GM12878 (cell line): ENCODE measurements at regions not wholly inside any gene's neighbourhood (a gene's known extent, or its start where the extent isn't known, plus 50 kb on each side); places are given as distances from the start of the nearest gene placed in this dataset.
A peak's percentile ranks its signal among the peaks of the same experiment; 100 is the strongest.

Experiments
- BRCA1 ChIP-seq: IDR thresholded peaks from 2 replicates; pipeline ENCODE4 v1.6.1; 2011; ENCODE audit warnings: low read depth, low read length, improper control_type of control experiment
- CHD4 ChIP-seq: fragments of 200-600 bp; sonication (generic); IDR thresholded peaks from 2 replicates; pipeline ENCODE4 v1.6.1; 2016; ENCODE audit warnings: mild to moderate bottlenecking
- DPF2 ChIP-seq: fragments of 450-650 bp; IDR thresholded peaks from 2 replicates; pipeline ENCODE4 v1.6.1; 2017; ENCODE audit warnings: mild to moderate bottlenecking
- E2F8 ChIP-seq: fragments of 450-650 bp; IDR thresholded peaks from 2 replicates; pipeline ENCODE4 v1.6.1; 2018; ENCODE audit warnings: mild to moderate bottlenecking, low read depth, moderate library complexity; ENCODE audit not compliant: partially characterized antibody
- EED ChIP-seq: sonication (generic); IDR thresholded peaks from 2 replicates; pipeline ENCODE4 v1.6.1; 2016; ENCODE audit warnings: antibody characterized with exemption, low read depth
- HDAC6 ChIP-seq: fragments of 200-600 bp; sonication (generic); IDR thresholded peaks from one replicate; pipeline ENCODE4 v1.8.0; 2017; ENCODE audit warnings: antibody characterized with exemption; ENCODE audit not compliant: unreplicated experiment
- JUND ChIP-seq: IDR thresholded peaks from 2 replicates; pipeline ENCODE4 v1.6.1; 2012; ENCODE audit warnings: low read depth, mild to moderate bottlenecking, low read length, improper control_type of control experiment, moderate library complexity
- MYB ChIP-seq: fragments of 150-350 bp; IDR thresholded peaks from 2 replicates; pipeline ENCODE4 v1.6.1; 2014; ENCODE audit warnings: mild to moderate bottlenecking, low read depth, low read length, borderline replicate concordance
- NBN ChIP-seq: fragments of 450-650 bp; IDR thresholded peaks from 2 replicates; pipeline ENCODE4 v1.6.1; 2016
- NFIC ChIP-seq: IDR thresholded peaks from 2 replicates; pipeline ENCODE4 v1.6.1; 2012; ENCODE audit warnings: low read depth, mild to moderate bottlenecking, inconsistent platforms, low read length, moderate library complexity
- PBX3 ChIP-seq: IDR thresholded peaks from 2 replicates; pipeline ENCODE4 v1.6.1; 2011; ENCODE audit warnings: mild to moderate bottlenecking, low read depth, low read length, moderate library complexity; ENCODE audit not compliant: insufficient replicate concordance
- RCOR1 ChIP-seq: conservative IDR thresholded peaks from 2 replicates; pipeline ENCODE4 v1.6.1; 2012; ENCODE audit warnings: low read depth, low read length, improper control_type of control experiment
- RFX5 ChIP-seq: IDR thresholded peaks from 2 replicates; pipeline ENCODE4 v1.6.1; 2011; ENCODE audit warnings: low read depth, low read length, improper control_type of control experiment
- TCF12 ChIP-seq: IDR thresholded peaks from 2 replicates; pipeline ENCODE4 v1.6.1; 2011; ENCODE audit warnings: low read depth, mild to moderate bottlenecking, low read length
- ZNF274 ChIP-seq: IDR thresholded peaks from one replicate; pipeline ENCODE4 v1.8.0; 2011; ENCODE audit not compliant: insufficient read length, insufficient read depth
- TF ChIP-seq, protein P1 (sequence below): fragments of 450-650 bp; formaldehyde crosslinking; IDR thresholded peaks from 2 replicates; pipeline ENCODE4 v1.4.0; 2022; ENCODE audit warnings: mild to moderate bottlenecking, moderate library complexity
- TF ChIP-seq, protein P2 (sequence below): fragments of 150-350 bp; IDR thresholded peaks from 2 replicates; pipeline ENCODE4 v1.6.1; 2016; ENCODE audit warnings: low read depth, low read length
- TF ChIP-seq, protein P3 (sequence below), 3 experiments: IDR thresholded peaks in 2 of 3; conservative IDR thresholded peaks in 1 of 3; 2 replicates each; pipeline ENCODE4 v1.5.1; 2011; ENCODE audit warnings: low read depth in 3 of 3, low read length in 3 of 3, mild to moderate bottlenecking in 3 of 3, control low read depth in 2 of 3, moderate library complexity in 2 of 3, inconsistent platforms in 1 of 3, mixed read lengths in 1 of 3; ENCODE audit not compliant: control insufficient read depth in 2 of 3, insufficient read depth in 1 of 3; ENCODE audit errors: extremely low read depth in 1 of 3

- peak; percentile 84 for TF ChIP-seq PBX3
- peak; percentile 98 for TF ChIP-seq EED
- TF ChIP-seq, protein P1, sequence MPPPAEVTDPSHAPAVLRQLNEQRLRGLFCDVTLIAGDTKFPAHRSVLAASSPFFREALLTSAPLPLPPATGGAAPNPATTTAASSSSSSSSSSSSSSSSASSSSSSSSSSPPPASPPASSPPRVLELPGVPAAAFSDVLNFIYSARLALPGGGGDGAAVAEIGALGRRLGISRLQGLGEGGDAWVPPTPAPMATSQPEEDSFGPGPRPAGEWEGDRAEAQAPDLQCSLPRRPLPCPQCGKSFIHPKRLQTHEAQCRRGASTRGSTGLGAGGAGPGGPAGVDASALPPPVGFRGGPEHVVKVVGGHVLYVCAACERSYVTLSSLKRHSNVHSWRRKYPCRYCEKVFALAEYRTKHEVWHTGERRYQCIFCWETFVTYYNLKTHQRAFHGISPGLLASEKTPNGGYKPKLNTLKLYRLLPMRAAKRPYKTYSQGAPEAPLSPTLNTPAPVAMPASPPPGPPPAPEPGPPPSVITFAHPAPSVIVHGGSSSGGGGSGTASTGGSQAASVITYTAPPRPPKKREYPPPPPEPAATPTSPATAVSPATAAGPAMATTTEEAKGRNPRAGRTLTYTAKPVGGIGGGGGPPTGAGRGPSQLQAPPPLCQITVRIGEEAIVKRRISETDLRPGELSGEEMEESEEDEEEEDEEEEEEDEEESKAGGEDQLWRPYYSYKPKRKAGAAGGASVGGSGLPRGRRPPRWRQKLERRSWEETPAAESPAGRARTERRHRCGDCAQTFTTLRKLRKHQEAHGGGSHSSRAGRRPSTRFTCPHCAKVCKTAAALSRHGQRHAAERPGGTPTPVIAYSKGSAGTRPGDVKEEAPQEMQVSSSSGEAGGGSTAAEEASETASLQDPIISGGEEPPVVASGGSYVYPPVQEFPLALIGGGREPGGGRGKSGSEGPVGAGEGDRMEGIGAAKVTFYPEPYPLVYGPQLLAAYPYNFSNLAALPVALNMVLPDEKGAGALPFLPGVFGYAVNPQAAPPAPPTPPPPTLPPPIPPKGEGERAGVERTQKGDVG, result no peak
- no peak for TF ChIP-seq CHD4
- TF ChIP-seq RFX5, result no peak
- TF ChIP-seq HDAC6, result no peak
- TF ChIP-seq MYB, result no peak
- TF ChIP-seq ZNF274, result no peak
- TF ChIP-seq, protein P2, sequence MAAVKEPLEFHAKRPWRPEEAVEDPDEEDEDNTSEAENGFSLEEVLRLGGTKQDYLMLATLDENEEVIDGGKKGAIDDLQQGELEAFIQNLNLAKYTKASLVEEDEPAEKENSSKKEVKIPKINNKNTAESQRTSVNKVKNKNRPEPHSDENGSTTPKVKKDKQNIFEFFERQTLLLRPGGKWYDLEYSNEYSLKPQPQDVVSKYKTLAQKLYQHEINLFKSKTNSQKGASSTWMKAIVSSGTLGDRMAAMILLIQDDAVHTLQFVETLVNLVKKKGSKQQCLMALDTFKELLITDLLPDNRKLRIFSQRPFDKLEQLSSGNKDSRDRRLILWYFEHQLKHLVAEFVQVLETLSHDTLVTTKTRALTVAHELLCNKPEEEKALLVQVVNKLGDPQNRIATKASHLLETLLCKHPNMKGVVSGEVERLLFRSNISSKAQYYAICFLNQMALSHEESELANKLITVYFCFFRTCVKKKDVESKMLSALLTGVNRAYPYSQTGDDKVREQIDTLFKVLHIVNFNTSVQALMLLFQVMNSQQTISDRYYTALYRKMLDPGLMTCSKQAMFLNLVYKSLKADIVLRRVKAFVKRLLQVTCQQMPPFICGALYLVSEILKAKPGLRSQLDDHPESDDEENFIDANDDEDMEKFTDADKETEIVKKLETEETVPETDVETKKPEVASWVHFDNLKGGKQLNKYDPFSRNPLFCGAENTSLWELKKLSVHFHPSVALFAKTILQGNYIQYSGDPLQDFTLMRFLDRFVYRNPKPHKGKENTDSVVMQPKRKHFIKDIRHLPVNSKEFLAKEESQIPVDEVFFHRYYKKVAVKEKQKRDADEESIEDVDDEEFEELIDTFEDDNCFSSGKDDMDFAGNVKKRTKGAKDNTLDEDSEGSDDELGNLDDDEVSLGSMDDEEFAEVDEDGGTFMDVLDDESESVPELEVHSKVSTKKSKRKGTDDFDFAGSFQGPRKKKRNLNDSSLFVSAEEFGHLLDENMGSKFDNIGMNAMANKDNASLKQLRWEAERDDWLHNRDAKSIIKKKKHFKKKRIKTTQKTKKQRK, result no peak
- TF ChIP-seq DPF2, result peak; percentile 98
- TF ChIP-seq, protein P3, sequence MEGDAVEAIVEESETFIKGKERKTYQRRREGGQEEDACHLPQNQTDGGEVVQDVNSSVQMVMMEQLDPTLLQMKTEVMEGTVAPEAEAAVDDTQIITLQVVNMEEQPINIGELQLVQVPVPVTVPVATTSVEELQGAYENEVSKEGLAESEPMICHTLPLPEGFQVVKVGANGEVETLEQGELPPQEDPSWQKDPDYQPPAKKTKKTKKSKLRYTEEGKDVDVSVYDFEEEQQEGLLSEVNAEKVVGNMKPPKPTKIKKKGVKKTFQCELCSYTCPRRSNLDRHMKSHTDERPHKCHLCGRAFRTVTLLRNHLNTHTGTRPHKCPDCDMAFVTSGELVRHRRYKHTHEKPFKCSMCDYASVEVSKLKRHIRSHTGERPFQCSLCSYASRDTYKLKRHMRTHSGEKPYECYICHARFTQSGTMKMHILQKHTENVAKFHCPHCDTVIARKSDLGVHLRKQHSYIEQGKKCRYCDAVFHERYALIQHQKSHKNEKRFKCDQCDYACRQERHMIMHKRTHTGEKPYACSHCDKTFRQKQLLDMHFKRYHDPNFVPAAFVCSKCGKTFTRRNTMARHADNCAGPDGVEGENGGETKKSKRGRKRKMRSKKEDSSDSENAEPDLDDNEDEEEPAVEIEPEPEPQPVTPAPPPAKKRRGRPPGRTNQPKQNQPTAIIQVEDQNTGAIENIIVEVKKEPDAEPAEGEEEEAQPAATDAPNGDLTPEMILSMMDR (IDR thresholded peaks at IDR 0.05 in 2 of 3, conservative IDR thresholded peaks at IDR 0.05 in 1 of 3; ENCODE audit: control insufficient read depth in 2 of 3, extremely low read depth in 1 of 3, insufficient read depth in 1 of 3, low read depth in 3 of 3, low read length in 3 of 3), result no peak
- TF ChIP-seq TCF12, result peak; percentile 72
- TF ChIP-seq RCOR1, result 0 out of 2 replicates have a peak, but pooled peaks have one; percentile 76
- peak; percentile 78 for TF ChIP-seq NBN
- TF ChIP-seq BRCA1, result no peak
- TF ChIP-seq JUND, result peak; percentile 51
- TF ChIP-seq E2F8, result no peak
- peak; percentile 90 for TF ChIP-seq NFIC
Observed at GRCh38 chr7:30225863-30226613, 58.4 kb upstream of the ZNRF2 start (continued).
